HG03571 (cell line): ENCODE measurements at regions not wholly inside any gene's neighbourhood (a gene's known extent, or its start where the extent isn't known, plus 50 kb on each side); places are given as distances from the start of the nearest gene placed in this dataset.

ENCODE experiments used
- ATAC-seq: cut with Tn5 transposase; IDR thresholded peaks from one replicate; pipeline ENCODE4 v1.9.1; 2021; ENCODE audit not compliant: unreplicated experiment

DNA sequence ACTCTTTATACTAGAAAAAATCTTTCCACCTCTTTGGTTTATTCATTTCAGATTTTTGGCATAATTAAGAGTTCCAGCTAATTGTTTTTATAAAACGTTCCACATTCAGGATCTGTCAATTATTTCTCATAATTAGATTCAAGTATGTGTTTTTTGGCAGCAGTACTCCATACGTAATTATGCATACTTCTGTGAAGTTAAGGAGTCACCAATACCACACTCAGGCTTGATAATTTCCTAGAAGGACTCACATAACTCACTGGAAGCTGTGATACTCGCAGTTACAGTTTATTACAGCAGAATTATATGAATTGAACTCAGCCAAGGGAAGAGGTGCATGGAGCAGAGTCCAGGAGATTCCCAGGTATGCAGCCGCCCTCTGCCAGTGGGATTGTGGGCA, 290.5 kb upstream of the AKR1E2 start:
- ATAC-seq = no peak

DNA sequence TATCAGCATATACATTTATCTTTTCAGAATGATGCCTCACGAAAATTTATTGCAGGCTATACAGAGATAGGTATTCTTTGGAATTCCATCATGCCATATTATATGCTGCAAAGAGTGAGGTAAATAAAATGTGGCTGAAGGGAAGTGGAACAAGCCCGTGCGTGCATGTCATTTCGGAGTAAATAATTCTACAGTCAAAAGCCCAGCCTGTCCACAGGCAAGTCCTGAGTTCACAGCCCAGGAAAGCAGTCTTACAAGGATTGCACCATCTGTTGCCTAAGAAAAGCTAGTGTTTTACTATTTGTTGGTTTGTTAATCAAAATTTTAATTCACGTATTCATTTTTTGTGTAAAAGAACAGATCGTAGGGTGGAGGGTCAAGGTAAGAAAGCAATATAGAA, 292.4 kb upstream of the AKR1E2 start:
- no peak for ATAC-seq

DNA sequence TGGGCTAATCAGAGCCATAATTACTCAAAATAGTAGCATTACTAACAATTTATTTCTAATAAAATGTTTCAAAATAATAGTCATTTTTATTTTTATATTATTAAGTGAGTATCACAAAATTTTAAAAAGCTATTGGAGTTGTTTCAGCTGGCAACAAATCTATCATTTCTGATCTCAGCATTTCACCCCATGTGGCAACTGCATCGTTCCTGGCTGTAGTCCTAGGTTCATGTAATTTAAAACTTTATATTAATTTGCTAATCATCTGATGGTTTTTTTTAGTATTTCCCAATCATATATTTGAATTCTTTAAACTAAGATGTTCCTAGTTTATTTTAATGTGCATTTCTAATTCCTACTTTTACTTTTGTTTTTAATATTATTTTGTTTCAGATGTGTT, 293.0 kb upstream of the AKR1E2 start:
- ATAC-seq = no peak

DNA sequence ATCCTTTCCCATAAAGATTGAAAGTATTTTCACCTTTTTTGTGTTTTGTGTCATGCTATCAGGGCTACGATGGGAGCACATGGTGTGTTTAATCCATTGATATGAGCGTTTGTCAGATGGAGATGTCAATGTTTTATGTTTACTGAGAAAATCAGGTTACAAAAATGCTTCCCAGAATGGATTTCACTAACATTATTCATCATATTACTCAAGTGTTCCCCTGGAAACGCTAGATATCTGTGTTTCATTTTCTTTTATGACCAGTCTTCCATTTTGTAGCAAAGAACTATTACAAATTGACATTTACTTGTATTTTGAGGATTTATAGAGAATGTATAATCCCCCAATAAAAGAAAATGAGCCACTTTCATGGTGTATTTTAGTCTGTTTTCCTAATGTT, 293.5 kb upstream of the AKR1E2 start:
- no peak for ATAC-seq

DNA sequence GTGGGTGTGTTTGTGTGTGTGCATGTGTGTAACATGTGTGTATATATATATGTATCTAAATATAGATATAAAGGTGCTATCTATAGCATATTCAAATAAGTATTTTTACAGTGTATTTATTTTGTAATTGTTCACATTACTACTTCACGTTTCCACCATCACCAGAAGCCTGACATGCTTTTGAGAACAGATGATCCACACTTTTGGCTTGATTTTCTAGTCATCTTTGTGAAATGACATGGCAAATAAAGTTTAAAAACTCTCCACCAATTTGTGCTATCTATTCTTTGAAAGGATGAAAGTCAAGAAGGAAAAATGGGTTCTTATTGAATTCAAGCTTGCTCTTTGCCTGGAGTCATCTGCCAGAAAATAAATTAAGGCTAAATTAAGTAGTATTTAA, 294.0 kb upstream of the AKR1E2 start:
- ATAC-seq = no peak

DNA sequence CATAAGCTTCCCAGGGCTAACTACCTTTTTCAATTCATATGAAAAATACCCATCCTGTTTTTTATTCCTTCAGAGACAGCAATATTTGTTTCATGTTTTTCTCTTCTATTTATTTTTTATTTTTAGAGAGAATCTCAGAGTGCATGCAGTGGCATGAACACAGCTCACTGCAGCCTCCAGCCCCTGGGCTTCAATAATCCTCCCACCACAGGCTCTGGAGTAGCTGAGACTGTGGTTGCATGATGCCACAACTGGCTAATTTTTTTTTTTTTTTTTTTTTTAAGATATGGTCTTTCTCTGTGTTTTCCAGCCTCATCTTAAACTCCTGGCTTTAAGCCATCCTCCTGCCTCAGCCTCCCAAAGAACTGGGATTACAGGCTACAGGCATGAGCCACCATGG, 296.7 kb upstream of the AKR1E2 start:
- no peak for ATAC-seq

DNA sequence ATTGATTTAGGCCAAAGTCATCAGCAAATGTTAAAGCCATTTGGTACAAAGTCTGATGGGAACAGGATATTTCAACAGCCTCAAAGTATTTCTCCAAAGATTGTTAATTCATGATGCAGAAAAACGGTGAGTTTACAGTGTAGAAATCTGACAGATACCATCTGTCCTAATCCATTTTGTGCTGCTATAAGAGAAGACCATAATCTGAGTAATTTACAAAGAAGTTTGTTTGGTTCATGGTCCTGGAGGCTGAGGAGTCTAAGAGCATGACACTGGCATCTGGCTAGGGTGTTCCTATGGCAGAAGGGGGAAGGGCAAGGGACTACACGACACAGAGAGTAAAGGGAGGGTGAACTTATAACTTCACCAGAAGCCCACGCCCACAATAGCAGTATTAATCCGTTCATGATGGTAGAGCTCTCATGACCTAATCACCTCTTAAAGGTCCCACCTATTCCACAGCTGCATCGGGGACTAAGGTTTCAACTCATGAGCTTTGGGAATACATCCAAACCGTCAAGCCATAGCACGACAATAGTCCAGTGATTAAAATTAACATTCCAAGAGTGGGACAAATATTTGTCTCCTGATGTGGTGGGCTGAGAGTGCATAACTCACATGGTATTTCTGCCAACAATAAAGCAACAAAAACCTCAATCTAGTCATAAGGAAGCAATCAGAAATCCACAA, 298.6 kb upstream of the AKR1E2 start:
- ATAC-seq = no peak

DNA sequence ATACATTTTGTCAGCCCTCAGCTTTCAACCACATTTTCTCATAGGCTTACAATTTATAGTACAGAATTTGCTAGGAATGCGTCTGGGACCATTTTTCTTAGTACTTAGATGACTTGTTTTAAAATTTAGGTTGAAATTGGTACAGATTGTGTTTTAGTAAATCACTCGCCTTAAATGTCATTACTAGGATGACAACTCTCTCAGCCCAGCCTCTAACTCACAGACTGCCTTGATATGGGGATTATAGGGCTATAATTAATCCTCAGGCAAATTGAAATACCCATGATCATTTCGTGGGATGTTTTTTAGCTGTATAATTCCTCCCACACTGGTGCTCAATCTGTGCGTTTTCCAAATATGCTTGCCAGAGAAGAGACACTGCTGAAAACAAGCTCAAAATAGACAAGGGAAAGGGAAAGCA, 299.7 kb upstream of the AKR1E2 start:
- ATAC-seq = no peak

DNA sequence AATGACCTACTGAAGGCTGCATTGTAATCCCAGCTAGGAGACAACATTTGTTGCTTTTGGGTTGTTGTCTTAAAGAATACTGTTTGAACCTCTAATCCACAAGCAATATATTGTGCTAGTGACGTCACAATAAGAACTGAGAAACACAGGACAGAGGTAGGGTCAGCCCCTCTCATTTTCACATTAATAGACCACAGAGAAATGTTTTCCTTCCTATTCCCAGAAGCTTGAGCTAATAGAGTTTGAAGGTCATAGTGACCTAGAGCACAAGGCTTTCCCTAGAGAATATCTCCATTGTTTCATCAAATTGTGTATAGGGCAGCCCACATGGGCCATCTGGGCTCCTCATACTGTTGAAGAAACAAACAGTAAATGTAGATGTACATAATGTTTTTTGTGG, 300.9 kb upstream of the AKR1E2 start:
- no peak for ATAC-seq

DNA sequence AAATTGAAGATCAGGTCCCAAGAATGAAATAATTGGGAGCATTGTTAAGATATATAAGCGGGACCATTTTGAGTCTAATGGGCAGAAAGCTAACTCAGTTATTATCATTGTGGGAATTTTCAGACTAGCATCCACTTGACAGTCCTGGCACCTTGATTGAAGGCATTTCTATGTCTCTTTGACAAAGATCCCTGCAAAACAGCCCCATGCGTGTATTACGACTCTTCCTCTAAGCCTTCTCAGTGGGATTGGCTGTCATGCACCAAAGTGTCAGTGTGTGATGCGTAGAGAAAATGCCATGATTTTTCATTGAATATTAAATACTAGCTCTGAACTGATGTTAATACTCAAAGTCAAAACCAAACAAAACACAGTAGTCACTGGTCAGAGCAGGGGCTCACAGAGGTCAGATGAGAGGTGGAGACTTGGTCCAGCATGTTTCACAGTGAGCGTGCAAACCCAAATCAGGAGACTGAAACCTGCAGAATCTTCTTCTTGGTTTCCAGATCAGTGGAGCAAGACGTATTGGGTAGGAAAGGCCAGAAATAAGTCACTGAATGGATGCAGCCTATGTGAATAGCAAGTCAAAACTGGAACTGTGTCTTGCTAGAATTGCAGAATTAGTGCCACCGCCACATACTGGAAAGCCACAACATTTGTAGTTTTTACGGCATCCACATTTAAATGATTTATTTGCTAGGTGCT, 303.6 kb upstream of the AKR1E2 start:
- peak; percentile 76 for ATAC-seq

DNA sequence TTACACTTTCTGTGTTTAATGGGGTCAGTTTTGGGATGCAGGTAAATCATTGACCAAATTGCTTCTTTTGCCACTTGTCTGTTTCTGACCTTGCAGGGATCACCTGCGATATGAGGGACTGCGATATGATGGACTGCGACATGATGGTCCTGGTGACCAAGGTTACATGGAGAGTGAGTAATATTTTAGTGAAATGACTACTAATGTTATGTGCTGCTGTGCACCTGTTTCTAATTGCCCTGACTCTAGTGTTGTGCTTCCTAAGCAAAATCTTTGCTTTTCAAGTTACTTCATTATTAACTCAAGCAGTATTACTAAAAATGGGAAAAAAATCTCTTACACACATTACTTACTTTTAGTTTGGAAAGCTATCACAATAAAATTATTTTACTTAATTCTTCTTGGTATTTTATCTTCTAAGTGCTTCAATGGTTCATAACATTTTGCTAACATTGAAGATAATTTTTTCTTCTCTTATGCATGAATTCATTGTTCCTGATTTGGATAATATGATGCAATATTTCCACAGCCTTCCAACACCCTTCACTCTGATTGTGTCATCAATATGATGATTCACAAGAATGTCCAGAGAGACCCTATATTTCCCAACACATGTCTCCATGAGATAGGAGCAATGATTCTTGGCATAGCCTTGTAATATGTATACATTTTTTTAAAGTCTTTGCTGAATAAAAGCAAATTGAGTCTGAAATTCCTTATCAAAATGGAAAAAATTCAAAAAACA, 306.2 kb upstream of the AKR1E2 start:
- no peak for ATAC-seq

DNA sequence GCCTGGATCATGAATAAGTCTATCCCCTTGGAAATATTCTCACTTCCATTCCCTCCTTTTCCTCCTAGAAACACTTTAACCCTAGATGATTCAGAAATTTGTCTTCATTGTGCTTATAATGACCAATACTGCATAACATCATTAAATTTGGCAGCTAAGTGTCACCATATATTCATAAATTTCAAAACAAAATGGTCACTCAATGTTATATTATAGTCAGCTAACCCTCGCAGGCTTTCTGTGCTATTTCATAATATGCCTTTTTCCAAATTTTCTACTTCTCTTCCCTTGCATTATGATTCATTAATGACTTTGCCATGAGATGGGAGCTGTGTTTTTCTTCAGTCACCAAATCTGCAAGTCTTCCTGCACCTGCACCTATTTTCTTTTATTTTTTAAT, 308.3 kb upstream of the AKR1E2 start:
- no peak for ATAC-seq

DNA sequence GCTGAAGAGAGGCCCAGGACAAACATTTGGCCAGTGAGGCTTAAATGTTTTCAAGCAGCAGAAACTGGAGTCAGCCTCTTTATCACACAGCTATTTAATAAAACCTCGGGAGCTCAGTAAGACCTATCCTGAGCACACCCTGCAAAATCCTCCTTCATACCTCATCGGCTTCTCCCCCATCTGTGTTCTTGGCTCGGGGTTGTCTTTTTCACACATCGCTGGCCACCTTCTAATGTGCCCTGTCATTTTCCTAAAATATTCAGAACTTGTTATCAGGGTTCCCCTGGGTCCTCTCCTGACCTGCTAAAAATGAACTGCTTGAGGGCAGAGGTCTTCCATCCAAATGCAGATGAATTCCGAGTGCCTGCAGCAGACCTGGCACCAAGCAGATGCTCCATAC, 310.3 kb upstream of the AKR1E2 start:
- no peak for ATAC-seq

DNA sequence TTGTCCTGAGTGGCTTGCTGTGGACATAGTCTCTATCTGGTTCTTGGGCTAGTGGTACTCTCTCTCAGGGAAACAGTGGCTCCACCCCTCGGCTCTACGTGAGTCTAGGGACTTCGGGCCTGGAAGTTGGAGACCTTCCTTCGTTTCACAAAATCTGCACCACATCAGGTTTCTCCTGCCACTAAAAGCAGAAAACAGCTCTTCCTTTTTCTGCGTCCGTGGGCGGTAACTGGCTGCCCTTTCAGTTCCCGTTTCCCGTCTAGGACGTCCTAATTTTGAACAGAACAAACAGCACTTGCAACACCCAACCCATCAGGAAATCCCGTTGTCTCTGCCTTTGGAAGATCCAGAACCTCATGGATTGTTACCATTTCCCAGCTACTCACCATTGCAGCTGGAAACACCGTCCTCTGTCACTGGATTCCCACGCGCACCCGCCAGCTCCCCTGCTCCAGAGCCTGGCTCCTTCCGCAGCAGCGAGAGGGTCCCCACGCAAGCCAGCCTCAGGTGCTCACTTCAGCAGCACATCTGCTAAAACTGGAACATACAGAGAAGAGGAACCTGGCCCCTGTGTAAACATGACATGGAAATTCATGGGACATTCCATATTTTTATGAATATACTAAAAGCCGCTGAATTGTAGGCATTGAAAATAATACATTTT, 311.4 kb upstream of the AKR1E2 start:
- ATAC-seq = no peak

DNA sequence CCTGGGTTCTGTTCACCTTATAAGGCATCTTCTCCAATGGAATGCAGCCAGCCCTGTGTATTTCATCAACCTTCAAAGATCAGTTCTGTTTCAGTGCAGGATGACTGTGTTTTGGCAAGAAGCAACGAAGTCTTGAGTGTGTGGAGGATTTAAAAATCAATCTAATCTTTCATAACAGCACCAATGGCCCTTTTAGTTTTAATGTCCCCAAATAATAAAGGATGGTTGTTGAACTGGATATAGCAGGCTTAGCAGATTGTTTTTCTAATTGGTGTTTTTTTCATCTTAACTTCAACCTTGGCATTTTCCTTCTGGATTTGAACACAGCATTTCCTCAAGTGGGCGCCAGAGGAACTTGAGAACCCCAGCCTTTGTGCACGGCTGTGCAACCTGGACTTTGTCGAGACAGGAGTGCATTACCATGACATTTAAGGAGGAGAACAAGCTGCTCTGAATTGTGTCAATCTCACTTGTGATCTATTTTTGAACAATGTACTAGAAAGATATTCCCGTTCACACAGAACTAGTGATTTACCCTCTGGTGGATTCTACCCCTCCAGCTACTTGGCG, 313.3 kb upstream of the AKR1E2 start:
- ATAC-seq = no peak

DNA sequence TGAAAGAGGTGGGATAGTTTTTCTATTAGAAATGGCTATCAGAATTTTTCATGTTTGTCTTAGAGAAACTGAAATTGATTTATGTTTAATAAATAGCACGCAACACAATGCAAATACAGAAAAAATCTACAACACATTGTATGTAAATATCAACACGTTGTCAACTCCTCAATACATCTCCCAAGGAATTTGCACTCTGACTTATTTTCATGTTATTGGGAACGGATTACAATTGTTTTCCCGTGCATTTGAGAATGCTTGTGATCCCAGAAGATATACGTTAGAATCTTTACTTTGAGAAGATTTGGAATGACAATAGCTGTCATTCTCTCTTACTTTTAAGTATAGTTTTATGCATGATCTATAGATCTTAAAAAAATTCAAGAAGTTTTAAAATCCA, 313.8 kb upstream of the AKR1E2 start:
- ATAC-seq = no peak

DNA sequence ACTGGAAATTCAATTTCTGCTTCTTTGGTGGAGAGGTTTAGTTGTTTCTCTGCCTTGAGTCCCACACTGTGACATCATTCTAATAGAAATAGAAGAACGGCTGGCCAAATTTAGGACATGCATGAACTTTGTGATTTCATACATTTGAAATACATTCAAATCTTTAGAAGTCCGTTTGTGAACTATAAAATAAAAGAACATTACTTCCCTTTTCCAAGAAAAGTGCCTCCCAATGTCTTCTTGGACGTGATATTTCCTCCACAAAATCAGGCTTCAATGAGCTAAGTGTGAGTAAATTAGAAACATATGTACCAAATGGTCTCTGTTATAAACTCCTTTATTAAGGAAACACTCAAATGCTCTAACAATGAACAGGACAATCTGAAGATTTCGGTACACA, 314.5 kb upstream of the AKR1E2 start:
- no peak for ATAC-seq

DNA sequence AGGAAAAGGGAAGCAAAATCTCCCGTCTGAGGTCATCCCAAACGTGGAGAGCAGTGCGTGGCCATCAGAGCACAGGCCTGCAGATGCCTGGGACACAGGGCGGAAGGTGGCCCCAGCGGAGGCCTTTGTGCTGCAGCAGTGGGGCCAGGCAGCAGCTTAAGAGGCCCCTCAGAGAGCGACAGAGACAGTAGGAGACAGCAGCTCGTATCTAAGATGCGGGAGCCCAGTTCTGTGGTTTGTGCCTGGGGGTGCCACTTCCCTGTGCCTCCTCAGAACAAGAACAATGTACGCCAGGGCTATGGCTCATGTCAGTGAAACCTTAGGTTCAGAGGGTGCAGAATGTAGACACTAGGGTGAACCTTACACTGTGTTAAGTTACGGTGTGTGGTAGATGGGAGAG, 316.6 kb upstream of the AKR1E2 start:
- no peak for ATAC-seq

DNA sequence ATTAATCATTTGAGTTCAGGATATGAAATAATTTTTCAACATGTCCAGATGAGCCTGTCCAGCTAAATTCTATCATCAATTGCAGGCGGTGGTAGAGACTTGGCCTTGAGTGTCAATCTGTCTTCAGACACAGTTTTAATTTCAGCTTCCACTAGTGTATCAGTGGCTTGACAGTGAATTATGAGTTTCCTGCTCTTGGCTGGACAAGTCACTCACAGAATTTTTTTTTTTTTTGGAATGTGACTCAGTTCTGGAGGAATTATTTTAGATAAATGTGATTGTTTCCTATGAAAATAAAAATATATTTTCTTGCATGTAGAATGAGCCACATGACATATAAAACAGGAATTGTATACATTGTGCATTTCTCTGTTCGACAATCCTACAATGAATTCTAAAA, 319.9 kb upstream of the AKR1E2 start:
- ATAC-seq = no peak

DNA sequence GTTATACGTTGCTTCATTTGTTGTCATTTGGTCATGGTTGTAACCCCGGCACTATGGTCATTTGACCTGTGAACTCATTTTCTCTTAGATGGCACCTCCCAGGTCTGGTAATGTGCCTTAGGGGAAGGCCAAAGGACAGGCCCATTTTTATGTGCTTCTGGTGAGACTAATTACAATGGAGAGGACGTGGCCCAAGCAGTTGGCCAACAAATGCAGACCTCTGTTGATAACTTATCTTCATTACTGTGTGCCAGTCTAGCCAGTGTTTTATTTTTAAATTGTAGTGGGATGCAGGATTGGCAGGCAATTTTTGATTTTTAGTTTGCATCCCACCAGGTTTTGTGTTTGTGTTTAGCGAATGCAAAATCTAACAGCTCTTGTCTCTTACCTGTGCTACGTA, 321.5 kb upstream of the AKR1E2 start:
- no peak for ATAC-seq

DNA sequence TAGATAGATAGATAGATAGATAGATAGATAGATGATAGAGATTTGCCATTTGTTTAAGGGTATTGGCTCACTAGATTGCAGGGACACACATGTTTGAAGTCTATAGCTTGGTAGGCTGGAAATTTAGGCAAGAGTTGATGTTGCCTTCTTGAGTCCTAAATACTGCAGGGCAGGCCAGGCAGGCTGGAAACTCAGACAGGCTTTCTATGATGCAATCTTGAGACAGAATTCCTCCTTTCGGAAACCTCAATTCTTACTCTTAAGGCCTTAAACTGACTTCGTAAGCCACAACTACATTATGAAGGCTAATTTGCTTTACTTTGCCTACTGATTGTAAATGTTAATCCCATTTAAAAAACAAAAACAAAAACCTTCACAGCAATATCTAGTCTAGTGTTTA, 322.9 kb upstream of the AKR1E2 start:
- ATAC-seq = no peak
